HL-60 (cell line): ENCODE measurements at regions not wholly inside any gene's neighbourhood (a gene's known extent, or its start where the extent isn't known, plus 50 kb on each side); places are given as distances from the start of the nearest gene placed in this dataset.

Experiments
- DNase-seq, 2 experiments: peaks; one replicate each; pipeline ENCODE4 v3.0.0-alpha.2; 2010 to 2020; ENCODE audit warnings: low read depth in 1 of 2, low spot score in 1 of 2
- H3K27ac ChIP-seq: fragments of 250-450 bp; sonication (Bioruptor Pico); replicated peaks from 2 replicates; pipeline ENCODE4 v1.5.1; 2020; ENCODE audit warnings: mild to moderate bottlenecking, moderate library complexity
- H3K27me3 ChIP-seq: fragments of 250-450 bp; sonication (Bioruptor Pico); 2 replicates; pipeline ENCODE4 v1.5.1; 2021; ENCODE audit warnings: mild to moderate bottlenecking, moderate library complexity; ENCODE audit not compliant: insufficient read depth, poor library complexity, severe bottlenecking
- H3K4me3 ChIP-seq: replicated peaks from 2 replicates; pipeline ENCODE4 v1.5.1; 2011; ENCODE audit warnings: mild to moderate bottlenecking, control low read depth, low read length; ENCODE audit not compliant: insufficient read depth
- GABPA ChIP-seq: IDR thresholded peaks from 2 replicates; pipeline ENCODE4 v1.6.1; 2012; ENCODE audit warnings: low read depth
- POLR2AphosphoS5 ChIP-seq: IDR thresholded peaks from 2 replicates; pipeline ENCODE4 v1.6.1; 2012; ENCODE audit warnings: low read depth
- SPI1 ChIP-seq: IDR thresholded peaks from 2 replicates; pipeline ENCODE4 v1.6.1; 2012; ENCODE audit warnings: low read depth, mild to moderate bottlenecking, borderline replicate concordance
- TF ChIP-seq, protein P1 (sequence below): IDR thresholded peaks from one replicate; pipeline ENCODE4 v1.5.1; 2011; ENCODE audit warnings: low read length, control low read depth, inconsistent platforms; ENCODE audit not compliant: insufficient read depth
- TF ChIP-seq, protein P2 (sequence below): IDR thresholded peaks from 2 replicates; pipeline ENCODE4 v1.6.1; 2012; ENCODE audit warnings: low read depth; ENCODE audit not compliant: insufficient replicate concordance

DNA sequence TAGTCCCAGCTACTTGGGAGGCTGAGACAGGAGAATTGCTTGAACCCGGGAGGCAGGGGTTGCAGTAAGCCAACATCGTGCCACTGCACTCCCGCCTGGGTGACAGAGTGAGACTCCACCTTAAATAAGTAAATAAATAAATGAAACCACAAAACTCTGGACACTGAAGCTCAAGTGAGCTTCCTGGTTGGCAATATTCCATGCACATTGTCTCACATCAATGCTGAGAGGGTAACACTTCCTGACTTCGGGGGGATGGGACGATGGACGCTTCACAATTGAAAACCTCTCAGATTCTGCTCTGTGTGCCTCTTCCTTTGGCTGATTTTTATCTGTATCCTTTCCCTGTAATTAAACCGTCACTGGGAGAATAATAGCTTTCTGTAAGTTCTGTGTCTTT lies 70.0 kb upstream of the ZNF644 start:
- no peak for DNase-seq
- peaks cover 3% of the 10 kb centered on the region for H3K27me3 ChIP-seq
- no peak overlapping the region for H3K4me3 ChIP-seq
- H3K27ac ChIP-seq: no peak overlapping the region
- TF ChIP-seq GABPA (no peak), SPI1 (no peak), POLR2AphosphoS5 (no peak)
- TF ChIP-seq, protein P1, sequence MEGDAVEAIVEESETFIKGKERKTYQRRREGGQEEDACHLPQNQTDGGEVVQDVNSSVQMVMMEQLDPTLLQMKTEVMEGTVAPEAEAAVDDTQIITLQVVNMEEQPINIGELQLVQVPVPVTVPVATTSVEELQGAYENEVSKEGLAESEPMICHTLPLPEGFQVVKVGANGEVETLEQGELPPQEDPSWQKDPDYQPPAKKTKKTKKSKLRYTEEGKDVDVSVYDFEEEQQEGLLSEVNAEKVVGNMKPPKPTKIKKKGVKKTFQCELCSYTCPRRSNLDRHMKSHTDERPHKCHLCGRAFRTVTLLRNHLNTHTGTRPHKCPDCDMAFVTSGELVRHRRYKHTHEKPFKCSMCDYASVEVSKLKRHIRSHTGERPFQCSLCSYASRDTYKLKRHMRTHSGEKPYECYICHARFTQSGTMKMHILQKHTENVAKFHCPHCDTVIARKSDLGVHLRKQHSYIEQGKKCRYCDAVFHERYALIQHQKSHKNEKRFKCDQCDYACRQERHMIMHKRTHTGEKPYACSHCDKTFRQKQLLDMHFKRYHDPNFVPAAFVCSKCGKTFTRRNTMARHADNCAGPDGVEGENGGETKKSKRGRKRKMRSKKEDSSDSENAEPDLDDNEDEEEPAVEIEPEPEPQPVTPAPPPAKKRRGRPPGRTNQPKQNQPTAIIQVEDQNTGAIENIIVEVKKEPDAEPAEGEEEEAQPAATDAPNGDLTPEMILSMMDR: no peak
- TF ChIP-seq, protein P2, sequence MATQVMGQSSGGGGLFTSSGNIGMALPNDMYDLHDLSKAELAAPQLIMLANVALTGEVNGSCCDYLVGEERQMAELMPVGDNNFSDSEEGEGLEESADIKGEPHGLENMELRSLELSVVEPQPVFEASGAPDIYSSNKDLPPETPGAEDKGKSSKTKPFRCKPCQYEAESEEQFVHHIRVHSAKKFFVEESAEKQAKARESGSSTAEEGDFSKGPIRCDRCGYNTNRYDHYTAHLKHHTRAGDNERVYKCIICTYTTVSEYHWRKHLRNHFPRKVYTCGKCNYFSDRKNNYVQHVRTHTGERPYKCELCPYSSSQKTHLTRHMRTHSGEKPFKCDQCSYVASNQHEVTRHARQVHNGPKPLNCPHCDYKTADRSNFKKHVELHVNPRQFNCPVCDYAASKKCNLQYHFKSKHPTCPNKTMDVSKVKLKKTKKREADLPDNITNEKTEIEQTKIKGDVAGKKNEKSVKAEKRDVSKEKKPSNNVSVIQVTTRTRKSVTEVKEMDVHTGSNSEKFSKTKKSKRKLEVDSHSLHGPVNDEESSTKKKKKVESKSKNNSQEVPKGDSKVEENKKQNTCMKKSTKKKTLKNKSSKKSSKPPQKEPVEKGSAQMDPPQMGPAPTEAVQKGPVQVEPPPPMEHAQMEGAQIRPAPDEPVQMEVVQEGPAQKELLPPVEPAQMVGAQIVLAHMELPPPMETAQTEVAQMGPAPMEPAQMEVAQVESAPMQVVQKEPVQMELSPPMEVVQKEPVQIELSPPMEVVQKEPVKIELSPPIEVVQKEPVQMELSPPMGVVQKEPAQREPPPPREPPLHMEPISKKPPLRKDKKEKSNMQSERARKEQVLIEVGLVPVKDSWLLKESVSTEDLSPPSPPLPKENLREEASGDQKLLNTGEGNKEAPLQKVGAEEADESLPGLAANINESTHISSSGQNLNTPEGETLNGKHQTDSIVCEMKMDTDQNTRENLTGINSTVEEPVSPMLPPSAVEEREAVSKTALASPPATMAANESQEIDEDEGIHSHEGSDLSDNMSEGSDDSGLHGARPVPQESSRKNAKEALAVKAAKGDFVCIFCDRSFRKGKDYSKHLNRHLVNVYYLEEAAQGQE: no peak

DNA sequence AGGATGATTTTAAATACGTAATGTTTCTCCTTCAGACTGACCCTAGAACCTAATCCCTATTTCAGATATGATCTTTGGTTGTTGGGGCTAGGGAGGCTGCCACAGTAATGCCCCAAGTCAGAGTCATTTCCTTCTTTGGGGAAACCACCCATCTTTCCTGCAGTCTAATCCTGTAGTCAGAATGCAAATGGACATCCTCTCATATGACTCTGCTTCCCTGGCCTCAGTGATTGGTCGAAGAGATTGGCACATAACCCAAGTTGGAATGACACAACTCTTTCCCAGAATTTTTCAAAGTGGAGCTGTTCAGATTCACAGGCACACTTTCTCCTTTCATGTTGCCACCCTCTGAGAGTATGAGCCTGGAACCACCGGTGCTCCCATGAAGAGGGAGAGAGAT lies 58.8 kb upstream of the ZNF644 start:
- TF ChIP-seq, protein P1: no peak
- TF ChIP-seq, protein P2: no peak
- TF ChIP-seq POLR2AphosphoS5: no peak
- no peak for TF ChIP-seq SPI1
- TF ChIP-seq GABPA: no peak
- H3K27ac ChIP-seq: no peak overlapping the region
- no peak for DNase-seq
- no peak overlapping the region for H3K4me3 ChIP-seq
- no peaks in the 10 kb centered on the region for H3K27me3 ChIP-seq

DNA sequence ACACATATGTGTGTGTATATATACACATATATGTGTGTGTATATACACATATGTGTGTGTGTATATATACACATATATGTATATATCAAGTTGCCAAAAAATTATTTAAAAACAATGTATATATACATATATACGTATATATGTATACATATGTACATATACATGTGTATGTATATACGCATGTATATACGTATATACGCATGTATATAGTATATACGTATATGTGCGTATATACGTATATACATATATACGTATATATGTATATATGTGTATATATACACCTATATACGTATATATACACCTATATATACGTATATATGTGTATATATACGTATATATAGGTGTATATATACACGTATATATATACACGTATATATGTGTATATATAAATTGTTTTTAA lies 57.0 kb upstream of the ZNF644 start:
- no peak overlapping the region for H3K27ac ChIP-seq
- TF ChIP-seq, protein P2: no peak
- TF ChIP-seq GABPA (no peak), POLR2AphosphoS5 (no peak), SPI1 (no peak)
- TF ChIP-seq, protein P1: no peak

More for the DNA sequence above, 57.0 kb upstream of the ZNF644 start:
- Histone ChIP-seq H3K4me3 (no peak overlapping the region), H3K27me3 (no peaks in the 10 kb centered on the region)
- DNase-seq: no peak
